Memory B cell (primary cell): ENCODE measurements at regions not wholly inside any gene's neighbourhood (a gene's known extent, or its start where the extent isn't known, plus 50 kb on each side); places are given as distances from the start of the nearest gene placed in this dataset.

Source experiments
- ATAC-seq: fragments of 150-1000 bp; cut with Tn5 transposase; 2 replicates; pipeline ENCODE4 v1.10.0; 2021; ENCODE audit warnings: low read depth, mild to moderate bottlenecking, moderate library complexity
- DNase-seq, 2 donors: peaks; one replicate each; pipeline ENCODE4 v3.0.0; 2022; ENCODE audit warnings: low spot score in 2 of 2
- H3K27ac Mint-ChIP-seq: one replicate; pipeline ENCODE4 v1.8.0; 2022; ENCODE audit warnings: mild to moderate bottlenecking, moderate library complexity, mixed read lengths
- H3K27me3 Mint-ChIP-seq: one replicate; pipeline ENCODE4 v1.8.0; 2022; ENCODE audit warnings: mixed read lengths
- H3K36me3 Mint-ChIP-seq: one replicate; pipeline ENCODE4 v1.8.0; 2022; ENCODE audit warnings: mild to moderate bottlenecking, mixed read lengths
- H3K4me1 Mint-ChIP-seq: one replicate; pipeline ENCODE4 v1.8.0; 2022; ENCODE audit warnings: mixed read lengths
- H3K4me3 Mint-ChIP-seq: one replicate; pipeline ENCODE4 v1.8.0; 2022; ENCODE audit warnings: mild to moderate bottlenecking, moderate library complexity, mixed read lengths
- H3K9me3 Mint-ChIP-seq: one replicate; pipeline ENCODE4 v1.8.0; 2022; ENCODE audit warnings: mixed read lengths

DNA sequence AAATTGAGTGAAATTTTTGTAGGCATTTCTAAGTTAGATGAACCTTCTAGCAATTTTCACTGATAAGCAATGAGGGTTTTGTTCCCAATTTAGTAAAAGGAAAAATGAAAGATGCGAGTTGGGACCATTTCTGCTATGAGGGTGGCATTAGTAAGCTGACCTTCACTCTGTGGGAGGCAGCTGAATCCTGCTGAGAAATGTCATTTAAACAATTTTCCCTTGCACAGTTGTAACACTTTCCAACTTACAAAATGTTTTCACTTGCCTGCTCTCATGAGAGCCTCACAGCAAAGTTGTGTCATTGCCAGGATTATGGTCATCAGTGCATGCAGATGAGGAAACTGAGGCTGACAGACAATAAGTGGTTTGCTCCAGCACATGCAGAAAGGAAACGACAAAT, 527.7 kb downstream of the TNS1 start:
- Mint-ChIP-seq H3K27ac (no peak overlapping the region), H3K27me3 (no peaks in the 10 kb centered on the region), H3K4me1 (no peaks in the 10 kb centered on the region), H3K36me3 (no peaks in the 10 kb centered on the region), H3K9me3 (no peaks in the 10 kb centered on the region), H3K4me3 (no peak overlapping the region)
- ATAC-seq, result no peak
- DNase-seq, result no peak

DNA sequence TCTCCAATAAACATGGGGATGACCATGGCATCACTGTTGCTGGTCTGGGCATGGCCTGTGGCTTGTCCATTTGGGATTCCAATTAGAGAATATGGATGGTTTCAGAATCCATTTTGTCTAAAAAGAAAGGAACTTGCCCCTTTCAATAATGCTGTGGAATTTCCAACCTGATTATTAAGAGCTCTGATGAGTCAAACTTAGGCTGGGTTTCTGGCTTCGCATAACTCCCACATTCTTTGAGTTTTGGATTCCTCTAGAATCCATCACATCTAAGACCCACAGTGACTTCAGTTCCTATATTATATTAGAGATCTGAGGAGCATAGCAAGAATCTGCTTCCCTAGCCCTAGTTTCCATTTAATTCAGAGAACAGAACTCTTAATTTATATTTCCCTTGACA, 531.5 kb downstream of the TNS1 start:
- H3K27me3 Mint-ChIP-seq, result no peaks in the 10 kb centered on the region
- H3K4me3 Mint-ChIP-seq, result no peak overlapping the region
- no peaks in the 10 kb centered on the region for H3K9me3 Mint-ChIP-seq
- H3K36me3 Mint-ChIP-seq, result no peaks in the 10 kb centered on the region
- no peak overlapping the region for H3K27ac Mint-ChIP-seq
- ATAC-seq (no peak), DNase-seq (no peak)
- H3K4me1 Mint-ChIP-seq, result no peaks in the 10 kb centered on the region

DNA sequence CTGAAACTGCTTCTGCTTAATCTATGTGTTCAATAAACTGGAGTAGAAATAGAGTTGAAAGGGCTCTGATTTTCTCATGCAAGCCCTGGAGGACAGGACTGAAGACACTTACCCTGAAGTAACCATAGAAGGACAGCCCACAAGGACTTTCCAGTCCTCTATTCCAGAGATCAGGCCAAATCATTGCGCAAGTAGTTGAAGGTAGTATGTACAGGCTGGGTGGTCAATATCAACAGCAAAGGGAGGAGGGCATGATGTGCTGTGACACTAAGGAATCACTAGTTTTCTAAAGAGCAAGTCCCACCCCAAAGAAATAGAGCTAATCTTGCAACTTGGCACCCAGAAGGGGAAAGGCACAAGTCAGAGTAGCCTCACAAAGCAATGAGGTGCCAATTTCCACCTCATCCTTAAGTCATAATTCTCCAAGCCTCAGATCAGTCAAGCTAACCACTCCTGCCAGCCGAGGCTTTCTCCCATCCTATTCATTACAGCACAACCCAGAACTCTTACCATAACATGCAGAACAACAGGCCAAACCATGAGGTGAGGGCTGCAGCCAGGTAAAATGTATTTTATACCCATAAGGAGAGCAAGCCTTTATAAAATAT, 533.5 kb downstream of the TNS1 start:
- no peak for DNase-seq
- no peak overlapping the region for H3K4me3 Mint-ChIP-seq
- no peaks in the 10 kb centered on the region for H3K4me1 Mint-ChIP-seq
- no peaks in the 10 kb centered on the region for H3K9me3 Mint-ChIP-seq
- ATAC-seq, result no peak
- no peaks in the 10 kb centered on the region for H3K27me3 Mint-ChIP-seq
- H3K36me3 Mint-ChIP-seq, result no peaks in the 10 kb centered on the region
- no peak overlapping the region for H3K27ac Mint-ChIP-seq

DNA sequence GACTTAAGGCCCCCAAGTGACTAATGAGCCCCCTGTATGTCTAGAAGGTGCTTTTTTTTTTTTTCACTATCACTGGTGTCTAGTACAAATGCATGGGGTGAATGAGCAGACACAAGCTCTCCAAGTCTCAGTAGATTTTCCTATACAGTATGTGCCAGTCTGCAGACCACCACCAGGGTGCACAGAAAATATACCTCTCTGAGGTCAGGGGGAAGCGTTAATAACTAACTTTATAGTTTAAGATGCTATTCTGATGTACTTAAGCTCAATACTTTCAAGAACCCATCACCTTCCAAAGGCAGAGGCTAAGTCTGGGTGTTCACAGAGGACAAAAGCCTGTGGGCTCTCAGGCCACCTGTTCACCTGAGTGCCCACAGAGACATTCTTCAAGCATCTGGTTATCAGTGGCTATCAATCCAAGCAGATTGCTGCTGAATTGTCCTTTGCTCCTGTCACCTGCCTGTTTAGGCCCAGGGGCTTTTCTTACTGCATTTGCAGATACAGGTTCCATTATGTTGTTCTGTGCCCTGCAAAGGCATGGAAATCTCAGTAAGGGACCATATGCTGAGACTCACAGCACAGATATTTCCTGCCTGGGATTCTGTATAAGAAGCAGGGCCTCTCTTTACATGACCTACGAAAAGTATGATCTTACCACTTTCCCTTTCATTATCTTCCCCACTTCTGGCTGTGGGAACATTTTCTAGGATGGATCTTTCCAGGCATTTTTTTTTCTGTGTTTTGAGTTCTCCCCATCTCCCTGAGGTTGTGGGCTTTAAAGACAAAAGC, 534.6 kb downstream of the TNS1 start:
- Mint-ChIP-seq H3K4me3 (no peak overlapping the region), H3K27ac (no peak overlapping the region), H3K36me3 (no peaks in the 10 kb centered on the region), H3K4me1 (no peaks in the 10 kb centered on the region), H3K9me3 (no peaks in the 10 kb centered on the region), H3K27me3 (no peaks in the 10 kb centered on the region)
- ATAC-seq (no peak), DNase-seq (no peak)

DNA sequence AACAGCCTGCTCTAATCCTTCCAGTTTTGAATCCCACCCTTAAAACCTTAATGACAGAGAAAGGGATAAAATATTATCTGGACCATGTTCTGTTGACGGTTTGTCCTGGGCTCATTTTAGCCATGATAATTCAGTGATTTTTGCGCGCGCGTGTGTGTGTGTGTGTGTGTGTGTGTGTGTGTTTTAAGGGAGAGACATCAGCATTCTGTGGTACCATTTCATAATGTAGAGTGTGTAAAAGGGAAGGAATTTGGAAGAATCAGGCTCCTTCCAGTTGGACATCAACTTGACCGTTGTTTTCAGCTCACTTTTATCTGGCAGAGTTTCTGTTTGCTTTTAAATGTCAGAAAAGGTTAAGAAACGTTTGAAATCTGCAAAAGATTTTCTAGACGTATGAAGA, 535.5 kb downstream of the TNS1 start:
- Mint-ChIP-seq H3K4me1 (no peaks in the 10 kb centered on the region), H3K27me3 (no peaks in the 10 kb centered on the region), H3K27ac (no peak overlapping the region), H3K9me3 (no peaks in the 10 kb centered on the region), H3K36me3 (no peaks in the 10 kb centered on the region), H3K4me3 (no peak overlapping the region)
- DNase-seq (no peak), ATAC-seq (no peak)

DNA sequence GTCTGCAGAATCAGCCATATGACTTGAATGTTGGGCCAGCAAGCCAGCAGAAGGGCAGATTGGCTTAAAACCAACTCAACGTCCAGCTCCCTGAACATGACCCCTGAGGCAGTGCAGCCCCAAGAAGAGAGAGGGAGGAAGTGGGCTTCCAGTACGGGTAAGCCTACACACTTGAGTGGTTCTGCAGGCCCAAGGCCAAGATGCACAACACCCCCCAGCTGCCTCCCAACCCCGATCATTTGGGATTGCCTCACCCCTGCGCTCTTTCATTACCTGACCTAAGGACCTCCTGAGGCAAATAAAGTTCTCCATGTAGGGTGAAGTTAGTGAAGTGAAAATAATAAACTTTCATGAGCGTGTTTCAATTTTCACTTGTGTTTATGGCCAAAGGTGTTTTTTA, 536.0 kb downstream of the TNS1 start:
- Mint-ChIP-seq H3K27ac (no peak overlapping the region), H3K9me3 (no peaks in the 10 kb centered on the region), H3K36me3 (no peaks in the 10 kb centered on the region), H3K4me1 (no peaks in the 10 kb centered on the region), H3K4me3 (no peak overlapping the region), H3K27me3 (no peaks in the 10 kb centered on the region)
- no peak for DNase-seq
- ATAC-seq, result no peak

DNA sequence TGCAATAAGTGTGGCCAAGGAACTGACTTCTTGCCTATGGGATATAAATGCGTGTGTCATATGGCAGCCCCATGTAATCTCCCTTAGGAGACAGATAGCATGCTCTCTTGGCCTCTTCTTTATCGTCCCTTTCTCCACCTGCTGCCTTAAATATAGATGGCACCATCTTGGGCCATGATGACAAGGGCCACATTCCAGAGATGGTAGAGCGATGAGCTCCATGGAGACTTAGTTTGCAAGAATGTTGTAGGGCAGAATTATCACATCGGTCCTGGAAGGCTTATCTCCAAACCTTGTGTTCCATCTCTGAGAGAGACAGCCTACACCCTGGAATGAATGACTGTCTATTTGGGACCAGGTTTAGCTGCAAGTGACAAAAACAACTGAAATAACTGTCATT, 536.7 kb downstream of the TNS1 start:
- H3K27ac Mint-ChIP-seq, result no peak overlapping the region
- no peaks in the 10 kb centered on the region for H3K4me1 Mint-ChIP-seq
- ATAC-seq (no peak), DNase-seq (no peak)
- no peaks in the 10 kb centered on the region for H3K9me3 Mint-ChIP-seq
- H3K4me3 Mint-ChIP-seq, result no peak overlapping the region
- no peaks in the 10 kb centered on the region for H3K27me3 Mint-ChIP-seq
- no peaks in the 10 kb centered on the region for H3K36me3 Mint-ChIP-seq

DNA sequence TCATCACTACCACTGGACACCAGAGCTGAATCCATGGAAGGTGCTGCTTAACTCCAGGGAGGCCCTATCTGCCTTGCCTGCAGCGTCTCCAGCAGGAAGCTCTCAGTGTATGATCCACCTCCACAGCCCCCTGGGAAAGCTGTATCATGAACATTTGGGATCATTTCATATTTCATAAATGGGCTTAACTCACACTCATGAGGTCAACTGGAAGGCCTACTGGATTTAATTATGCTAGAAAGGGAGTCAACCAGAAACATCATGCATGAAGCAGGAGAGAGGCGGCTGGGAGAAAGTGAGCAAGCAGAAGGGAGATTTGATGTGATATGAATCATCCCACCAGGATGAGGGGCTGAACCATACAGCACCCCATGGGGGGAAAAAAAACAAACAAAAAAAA, 537.7 kb downstream of the TNS1 start:
- ATAC-seq (no peak), DNase-seq (no peak)
- Mint-ChIP-seq H3K36me3 (no peaks in the 10 kb centered on the region), H3K4me3 (no peak overlapping the region), H3K27ac (no peak overlapping the region), H3K4me1 (no peaks in the 10 kb centered on the region), H3K27me3 (no peaks in the 10 kb centered on the region), H3K9me3 (no peaks in the 10 kb centered on the region)

DNA sequence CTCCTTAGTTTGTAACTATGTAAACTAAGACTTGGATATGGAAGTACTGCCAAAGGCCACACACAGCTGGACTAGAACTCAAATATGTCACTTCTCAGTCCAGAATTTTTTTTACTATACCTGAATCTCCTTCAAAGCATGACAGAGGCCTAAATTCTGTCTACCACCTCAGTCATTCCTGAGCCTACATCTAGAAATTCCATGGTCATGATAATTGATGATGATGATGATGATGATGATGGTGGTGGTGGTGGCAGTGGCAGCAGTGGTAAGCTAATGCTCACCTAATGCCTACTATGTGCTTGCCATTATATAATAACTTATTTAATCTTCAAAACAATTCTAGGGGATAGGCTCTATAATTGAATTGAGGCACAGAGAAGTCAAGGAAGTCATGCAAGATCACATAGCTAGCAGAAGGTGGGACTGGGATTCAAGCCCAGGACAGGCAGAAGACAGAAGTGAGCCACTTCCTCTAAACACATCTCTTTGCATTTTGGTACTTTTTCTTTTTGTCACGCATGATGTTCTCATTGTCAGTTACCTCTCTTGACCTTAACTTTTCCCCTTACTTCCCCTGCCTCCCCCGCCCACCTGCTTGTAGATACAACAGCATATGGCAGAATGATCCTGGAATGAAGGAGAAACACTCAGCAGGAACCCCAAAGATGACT, 539.3 kb downstream of the TNS1 start:
- no peak for ATAC-seq
- peaks cover 2% of the 10 kb centered on the region for H3K36me3 Mint-ChIP-seq
- H3K9me3 Mint-ChIP-seq, result no peaks in the 10 kb centered on the region
- H3K4me3 Mint-ChIP-seq, result no peak overlapping the region
- no peak overlapping the region for H3K27ac Mint-ChIP-seq
- H3K27me3 Mint-ChIP-seq, result no peaks in the 10 kb centered on the region
- DNase-seq, result no peak
- H3K4me1 Mint-ChIP-seq, result no peaks in the 10 kb centered on the region

DNA sequence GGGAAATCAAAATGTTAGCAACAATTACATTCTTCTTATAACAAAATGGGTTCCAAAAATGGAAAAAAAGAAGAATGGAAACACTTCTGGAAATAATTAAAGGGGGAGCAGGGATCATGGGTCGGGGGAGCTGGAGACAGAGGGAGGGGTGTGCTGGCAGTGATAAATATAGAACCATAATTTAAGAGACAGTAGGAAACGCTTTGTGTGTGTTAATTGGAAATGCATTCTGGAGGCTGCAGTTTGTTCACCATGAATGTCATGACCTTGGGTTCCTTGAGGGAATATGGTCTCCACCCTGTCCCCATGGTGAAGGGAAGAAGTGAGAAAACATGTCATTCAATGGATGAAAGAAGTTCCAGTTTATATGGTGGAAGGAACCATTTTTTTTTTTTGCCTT, 540.7 kb downstream of the TNS1 start:
- ATAC-seq (no peak), DNase-seq (no peak)
- peaks cover 3% of the 10 kb centered on the region for H3K36me3 Mint-ChIP-seq
- H3K4me3 Mint-ChIP-seq, result no peak overlapping the region
- H3K27me3 Mint-ChIP-seq, result no peaks in the 10 kb centered on the region
- H3K27ac Mint-ChIP-seq, result no peak overlapping the region
- H3K4me1 Mint-ChIP-seq, result no peaks in the 10 kb centered on the region
- H3K9me3 Mint-ChIP-seq, result peaks cover 2% of the 10 kb centered on the region

DNA sequence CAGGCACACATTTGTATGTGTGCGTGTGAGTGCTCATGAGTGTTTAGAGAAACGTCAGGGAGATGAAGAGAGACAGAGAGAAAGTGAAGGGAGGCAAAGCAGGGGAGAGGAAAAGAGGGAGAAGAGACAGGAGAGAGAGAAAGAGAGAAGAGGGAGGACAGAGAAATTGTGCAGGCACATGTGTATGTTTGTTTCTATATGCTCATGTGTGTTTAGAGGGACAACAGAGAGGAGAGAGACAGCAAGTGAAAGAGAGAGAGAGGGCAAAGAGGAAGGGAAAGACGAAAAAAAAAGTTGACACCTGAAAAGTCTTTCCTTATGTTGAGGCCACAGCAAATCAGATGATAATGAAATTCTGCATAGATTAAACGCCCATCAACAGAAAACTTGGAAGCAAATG, 541.1 kb downstream of the TNS1 start:
- no peak for DNase-seq
- H3K4me3 Mint-ChIP-seq, result no peak overlapping the region
- peaks cover 2% of the 10 kb centered on the region for H3K9me3 Mint-ChIP-seq
- H3K36me3 Mint-ChIP-seq, result peaks cover 3% of the 10 kb centered on the region
- no peak overlapping the region for H3K27ac Mint-ChIP-seq
- H3K4me1 Mint-ChIP-seq, result no peaks in the 10 kb centered on the region
- no peak for ATAC-seq
- no peaks in the 10 kb centered on the region for H3K27me3 Mint-ChIP-seq

DNA sequence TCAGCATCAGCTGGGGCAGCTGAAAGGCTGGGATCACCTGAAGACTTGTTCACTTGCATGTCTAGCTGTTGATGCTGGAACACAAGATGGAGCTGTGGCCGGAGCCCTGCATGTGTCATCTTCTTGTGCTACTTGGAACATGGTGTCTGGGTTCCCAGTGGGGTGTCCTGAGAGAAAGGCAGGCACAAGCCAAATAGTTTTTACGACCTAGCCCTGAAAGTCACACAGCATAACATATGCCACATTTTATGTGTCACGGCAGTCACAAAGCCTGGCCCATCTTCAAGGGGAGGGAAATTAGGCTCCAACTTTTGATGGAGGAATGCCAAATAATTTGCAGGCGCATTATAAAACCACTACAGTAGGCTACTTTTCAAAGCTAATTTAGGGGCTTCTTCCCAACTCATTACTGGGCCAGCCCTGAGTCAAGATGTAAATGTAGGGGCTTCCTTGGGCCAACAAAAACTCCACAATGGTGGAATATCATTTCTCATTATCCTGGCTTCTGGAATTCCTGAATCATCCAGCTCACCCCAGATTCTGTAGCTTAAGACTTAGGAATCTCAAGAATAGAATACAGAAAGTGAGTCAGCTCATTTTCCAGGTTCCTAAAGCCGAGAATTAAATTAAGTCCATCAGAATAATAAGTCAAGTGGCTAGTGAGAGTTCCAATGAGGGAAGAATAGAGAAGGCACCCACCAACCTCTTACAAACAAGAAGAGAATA, 543.0 kb downstream of the TNS1 start:
- H3K4me1 Mint-ChIP-seq, result no peaks in the 10 kb centered on the region
- H3K27me3 Mint-ChIP-seq, result peaks cover 2% of the 10 kb centered on the region
- H3K36me3 Mint-ChIP-seq, result peaks cover 3% of the 10 kb centered on the region
- no peak overlapping the region for H3K4me3 Mint-ChIP-seq
- DNase-seq (no peak), ATAC-seq (no peak)
- H3K9me3 Mint-ChIP-seq, result peaks cover 2% of the 10 kb centered on the region
- no peak overlapping the region for H3K27ac Mint-ChIP-seq

DNA sequence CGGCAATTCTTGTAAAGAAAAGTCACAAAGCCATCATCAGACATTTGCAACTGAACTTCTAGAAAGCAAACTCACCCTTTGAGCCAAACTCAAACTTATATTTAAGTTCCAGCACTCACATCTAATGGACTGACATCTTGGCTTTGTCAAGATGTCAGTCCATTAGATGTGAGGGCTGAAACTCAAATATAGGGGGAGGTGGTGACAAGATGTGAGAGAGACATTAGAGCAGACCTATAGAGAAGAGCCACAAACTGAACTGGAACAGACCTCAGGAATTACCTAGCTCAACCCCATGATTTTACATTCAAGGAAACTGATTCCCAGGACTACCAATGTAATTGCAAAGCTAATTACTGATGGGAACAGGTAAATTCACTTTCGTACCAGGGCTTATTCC, 543.8 kb downstream of the TNS1 start:
- peaks cover 3% of the 10 kb centered on the region for H3K36me3 Mint-ChIP-seq
- no peak overlapping the region for H3K27ac Mint-ChIP-seq
- peaks cover 2% of the 10 kb centered on the region for H3K9me3 Mint-ChIP-seq
- DNase-seq (no peak), ATAC-seq (no peak)
- peaks cover 2% of the 10 kb centered on the region for H3K27me3 Mint-ChIP-seq
- no peaks in the 10 kb centered on the region for H3K4me1 Mint-ChIP-seq
- no peak overlapping the region for H3K4me3 Mint-ChIP-seq

DNA sequence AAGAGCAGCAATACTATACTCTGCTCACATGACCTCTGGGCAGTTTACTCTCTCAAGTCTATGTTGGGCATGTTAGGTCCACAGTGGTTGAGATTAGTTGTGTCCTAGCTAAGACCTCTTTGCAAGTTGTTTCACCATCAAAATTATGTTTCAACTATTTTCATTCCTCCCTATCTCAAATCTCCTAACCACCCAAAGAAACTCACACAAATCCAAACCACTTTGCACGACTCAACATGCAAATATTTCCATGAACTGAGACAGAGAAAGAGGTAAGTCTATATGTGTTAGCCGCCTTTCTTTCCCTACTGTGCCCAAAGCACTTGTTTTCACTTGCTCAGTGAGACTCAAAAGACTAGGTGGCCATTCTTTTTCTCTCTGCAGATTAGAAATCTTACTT, 546.8 kb downstream of the TNS1 start:
- ATAC-seq, result no peak
- Mint-ChIP-seq H3K36me3 (peaks cover 3% of the 10 kb centered on the region), H3K27ac (no peak overlapping the region), H3K27me3 (peaks cover 4% of the 10 kb centered on the region), H3K4me1 (no peaks in the 10 kb centered on the region), H3K4me3 (no peak overlapping the region), H3K9me3 (peaks cover 2% of the 10 kb centered on the region)
- DNase-seq, result no peak
